Mucosa of descending colon (tissue), 3 donors: ENCODE measurements at regions not wholly inside any gene's neighbourhood (a gene's known extent, or its start where the extent isn't known, plus 50 kb on each side); places are given as distances from the start of the nearest gene placed in this dataset.

Source experiments
- ATAC-seq: fragments of 200-7000 bp; cut with Tn5 transposase; one replicate; pipeline ENCODE4 v1.9.1; 2020; ENCODE audit warnings: mild to moderate bottlenecking, moderate library complexity
- DNase-seq, 3 donors: peaks; one replicate each; pipeline ENCODE4 v3.0.0-alpha.2; 2020
- H3K36me3 ChIP-seq: fragments of 200-600 bp; one replicate; pipeline ENCODE4 v1.8.0; 2021; ENCODE audit warnings: low read depth, mild to moderate bottlenecking
- H3K4me1 ChIP-seq: fragments of 200-600 bp; one replicate; pipeline ENCODE4 v1.8.0; 2021; ENCODE audit warnings: low read depth, mild to moderate bottlenecking
- H3K4me3 ChIP-seq: fragments of 200-600 bp; one replicate; pipeline ENCODE4 v1.8.0; 2021; ENCODE audit warnings: mild to moderate bottlenecking
- H3K9me3 ChIP-seq: fragments of 200-600 bp; one replicate; pipeline ENCODE4 v1.8.0; 2021; ENCODE audit warnings: mild to moderate bottlenecking
- CTCF ChIP-seq: fragments of 200-600 bp; IDR thresholded peaks from one replicate; pipeline ENCODE4 v1.8.0; 2022; ENCODE audit warnings: antibody characterized with exemption, mild to moderate bottlenecking
- intact Hi-C, 2 donors: fragments of 100-400 bp; cut with DNase I in 1 of 2; cut with micrococcal nuclease in 1 of 2; formaldehyde crosslinking; loops; one replicate each; pipeline versions ENCODE4 v1.11.0 to v1.11.1; 2022; cut with DNase I, micrococcal nuclease
- donor health status: DM: no; HTN: no; CAD: no; lungs with moderate emphysema.
- donor health status: DM: no; HTN: no; CAD: no.
- donor health status: DM: no; HTN: yes; CAD: no.

DNA sequence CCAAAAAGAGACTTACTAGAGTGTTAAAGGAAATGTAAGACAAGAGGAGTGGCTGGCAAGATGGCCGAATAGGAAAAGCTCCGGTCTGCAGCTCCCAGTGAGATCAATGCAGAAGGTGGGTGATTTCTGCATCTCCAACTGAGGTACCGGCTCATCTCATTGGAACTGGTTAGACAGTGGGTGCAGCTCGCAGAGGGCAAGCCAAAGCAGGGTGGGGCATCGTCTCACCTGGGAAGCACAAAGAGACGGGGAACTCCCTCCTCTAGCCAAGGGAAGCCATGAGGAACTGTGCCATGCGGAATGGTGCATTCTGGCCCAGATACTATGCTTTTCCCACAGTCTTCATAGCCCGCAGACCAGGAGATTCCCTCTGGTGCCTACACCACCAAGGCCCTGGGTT is 308.7 kb downstream of the AGTPBP1 start:
- Histone ChIP-seq H3K9me3 (no peaks in the 10 kb centered on the region), H3K4me1 (no peaks in the 10 kb centered on the region), H3K4me3 (no peak overlapping the region), H3K36me3 (no peaks in the 10 kb centered on the region)
- intact Hi-C loops, result no loop called here
- no peak for TF ChIP-seq CTCF
- DNase-seq (no peak), ATAC-seq (no peak)

GRCh38 chr9:85432599-85432998 is 309.2 kb downstream of the AGTPBP1 start:
- no peak for DNase-seq
- no peak for TF ChIP-seq CTCF
- Histone ChIP-seq H3K4me1 (no peaks in the 10 kb centered on the region), H3K9me3 (no peaks in the 10 kb centered on the region), H3K36me3 (no peaks in the 10 kb centered on the region), H3K4me3 (no peak overlapping the region)
- peak; percentile 78 for ATAC-seq
- intact Hi-C loops, result no loop called here

GRCh38 chr9:85431339-85432102 is 310.2 kb downstream of the AGTPBP1 start:
- intact Hi-C loops, result no loop called here

DNA sequence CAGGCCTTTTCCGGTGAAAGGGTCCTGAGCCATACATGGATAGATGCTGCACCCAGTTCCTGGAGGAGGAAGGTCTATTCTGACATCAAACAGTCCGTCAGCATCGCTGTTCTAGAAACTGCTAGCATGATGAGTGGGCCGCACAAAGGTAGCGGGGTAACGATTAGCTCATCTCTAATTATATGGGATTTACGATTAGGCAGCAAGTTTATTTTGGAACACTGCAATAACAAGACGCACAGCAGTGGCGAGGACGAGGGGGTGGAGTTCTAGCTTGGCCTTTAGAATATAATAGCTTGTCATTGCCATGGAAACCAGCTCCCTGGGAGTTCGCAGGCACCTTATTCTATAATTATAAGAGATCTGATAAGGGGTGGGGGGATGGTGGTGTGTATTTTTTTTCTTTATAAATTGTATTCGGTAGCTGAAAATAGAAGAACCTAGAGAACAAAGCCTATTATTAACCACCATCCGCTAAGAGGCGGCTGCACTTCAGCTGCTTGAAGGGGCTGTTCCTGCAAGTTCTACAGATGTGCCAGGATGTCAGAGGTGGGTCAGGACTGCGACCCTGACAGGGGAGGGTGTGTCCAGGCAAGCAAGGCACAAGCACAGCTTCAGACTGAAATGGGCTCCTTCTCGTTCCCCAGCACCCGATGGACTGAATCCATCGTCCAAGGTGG is 311.0 kb downstream of the AGTPBP1 start:
- Histone ChIP-seq H3K36me3 (no peaks in the 10 kb centered on the region), H3K9me3 (no peaks in the 10 kb centered on the region), H3K4me3 (no peak overlapping the region), H3K4me1 (no peaks in the 10 kb centered on the region)
- no peak for TF ChIP-seq CTCF
- no peak for DNase-seq
- no peak for ATAC-seq
- intact Hi-C loops, result no loop called here

More at GRCh38 chr9:85431339-85432102, 310.2 kb downstream of the AGTPBP1 start:
- Histone ChIP-seq H3K36me3 (no peaks in the 10 kb centered on the region), H3K4me3 (no peak overlapping the region), H3K9me3 (no peaks in the 10 kb centered on the region), H3K4me1 (no peaks in the 10 kb centered on the region)
- DNase-seq (no peak), ATAC-seq (peak; percentile 73)
- TF ChIP-seq CTCF, result no peak

- no peak for ATAC-seq
Measured at GRCh38 chr9:85428230-85428629, 313.5 kb downstream of the AGTPBP1 start.

More at GRCh38 chr9:85428230-85428629, 313.5 kb downstream of the AGTPBP1 start:
- no peak overlapping the region for H3K4me3 ChIP-seq
- H3K9me3 ChIP-seq, result no peaks in the 10 kb centered on the region
- no peaks in the 10 kb centered on the region for H3K36me3 ChIP-seq
- no peak for DNase-seq
- intact Hi-C loops, result loop anchor here in 1 of 2 donors (5.0 kb wide), 1 partner anchor 1031 kb away; no protein-coding TSS in a partner anchor
- no peak for TF ChIP-seq CTCF
- no peaks in the 10 kb centered on the region for H3K4me1 ChIP-seq
